Trophoblast cell (in vitro differentiated cells and primary cell): ENCODE measurements at regions not wholly inside any gene's neighbourhood (a gene's known extent, or its start where the extent isn't known, plus 50 kb on each side); places are given as distances from the start of the nearest gene placed in this dataset.

Experiments used
- DNase-seq, 2 donors: peaks; one replicate each; pipeline ENCODE4 v3.0.0-alpha.2; 2016
- H2AFZ ChIP-seq: 2 replicates; pipeline ENCODE4 v1.6.1; 2013; ENCODE audit warnings: low read length, moderate library complexity, mild to moderate bottlenecking; ENCODE audit not compliant: insufficient read depth, poor library complexity
- H2AK5ac ChIP-seq: 2 replicates; pipeline ENCODE4 v1.6.1; 2013; ENCODE audit warnings: mild to moderate bottlenecking, low read length
- H2BK120ac ChIP-seq: 2 replicates; pipeline ENCODE4 v1.6.1; 2013; ENCODE audit warnings: low read length, mild to moderate bottlenecking, moderate library complexity; ENCODE audit not compliant: insufficient read depth, poor library complexity
- H2BK12ac ChIP-seq: 2 replicates; pipeline ENCODE4 v1.6.1; 2013; ENCODE audit warnings: mild to moderate bottlenecking, low read length, moderate library complexity
- H2BK5ac ChIP-seq: 2 replicates; pipeline ENCODE4 v1.6.1; 2013; ENCODE audit warnings: low read length, low read depth, moderate library complexity, mild to moderate bottlenecking; ENCODE audit not compliant: poor library complexity
- H3K14ac ChIP-seq: 2 replicates; pipeline ENCODE4 v1.6.1; 2013; ENCODE audit warnings: mild to moderate bottlenecking, low read length
- H3K18ac ChIP-seq: 2 replicates; pipeline ENCODE4 v1.6.1; 2013; ENCODE audit warnings: mild to moderate bottlenecking, low read length
- H3K23ac ChIP-seq: 2 replicates; pipeline ENCODE4 v1.6.1; 2013; ENCODE audit warnings: low read length
- H3K27ac ChIP-seq: 2 replicates; pipeline ENCODE4 v1.5.1; 2013; ENCODE audit warnings: low read depth, mild to moderate bottlenecking, inconsistent platforms, low read length, moderate library complexity
- H3K27me3 ChIP-seq: 2 replicates; pipeline ENCODE4 v1.6.1; 2013; ENCODE audit warnings: inconsistent platforms, mild to moderate bottlenecking, low read length, moderate library complexity; ENCODE audit not compliant: insufficient read depth
- H3K36me3 ChIP-seq, 2 experiments: 1 replicate in 1 of 2; 2 replicates in 1 of 2; pipeline ENCODE4 v1.6.1; 2013; ENCODE audit warnings: low read length in 2 of 2, mild to moderate bottlenecking in 2 of 2, moderate library complexity in 1 of 2; ENCODE audit not compliant: insufficient read depth in 2 of 2, control insufficient read depth in 1 of 2
- H3K4ac ChIP-seq: 2 replicates; pipeline ENCODE4 v1.6.1; 2013; ENCODE audit warnings: low read depth, mild to moderate bottlenecking, low read length, moderate library complexity
- H3K4me1 ChIP-seq, 2 experiments: 1 replicate in 1 of 2; 2 replicates in 1 of 2; pipeline ENCODE4 v1.6.1; 2013; ENCODE audit warnings: low read length in 2 of 2, mild to moderate bottlenecking in 2 of 2, moderate library complexity in 1 of 2; ENCODE audit not compliant: insufficient read depth in 2 of 2, control insufficient read depth in 1 of 2
- H3K4me2 ChIP-seq: 2 replicates; pipeline ENCODE4 v1.6.1; 2013; ENCODE audit warnings: inconsistent platforms, mild to moderate bottlenecking, low read length, moderate library complexity
- H3K4me3 ChIP-seq: 2 replicates; pipeline ENCODE4 v1.5.1; 2013; ENCODE audit warnings: mild to moderate bottlenecking, low read depth, low read length, inconsistent platforms
- H3K79me1 ChIP-seq: one replicate; pipeline ENCODE4 v1.6.1; 2013; ENCODE audit warnings: low read length
- H3K79me2 ChIP-seq: 2 replicates; pipeline ENCODE4 v1.6.1; 2013; ENCODE audit warnings: low read length, mild to moderate bottlenecking; ENCODE audit not compliant: control insufficient read depth, insufficient read depth, poor library complexity
- H3K9ac ChIP-seq: 2 replicates; pipeline ENCODE4 v1.6.1; 2013; ENCODE audit warnings: mild to moderate bottlenecking, low read length
- H3K9me3 ChIP-seq: 2 replicates; pipeline ENCODE4 v1.6.1; 2013; ENCODE audit warnings: low read depth, mild to moderate bottlenecking, control low read depth, inconsistent platforms, low read length; ENCODE audit not compliant: insufficient read depth
- H4K12ac ChIP-seq: 2 replicates; pipeline ENCODE4 v1.6.1; 2013; ENCODE audit warnings: low read depth, mild to moderate bottlenecking, low read length, moderate library complexity
- H4K8ac ChIP-seq: 2 replicates; pipeline ENCODE4 v1.6.1; 2013; ENCODE audit warnings: low read depth, mild to moderate bottlenecking, low read length, moderate library complexity
- H4K91ac ChIP-seq: one replicate; pipeline ENCODE4 v1.6.1; 2013; ENCODE audit warnings: low read depth, mild to moderate bottlenecking, low read length, moderate library complexity
- WGBS: extraction: QIAGEN DNeasy Blood & Tissue Kit; methylation state at CpG from one replicate; pipeline ENCODE4 v1.1.7; 2013; ENCODE audit warnings: missing lambda C conversion rate; ENCODE audit not compliant: insufficient read length, insufficient coverage; ENCODE audit errors: extremely low coverage; 5-methylcytosine and 5-hydroxymethylcytosine counted together

DNA sequence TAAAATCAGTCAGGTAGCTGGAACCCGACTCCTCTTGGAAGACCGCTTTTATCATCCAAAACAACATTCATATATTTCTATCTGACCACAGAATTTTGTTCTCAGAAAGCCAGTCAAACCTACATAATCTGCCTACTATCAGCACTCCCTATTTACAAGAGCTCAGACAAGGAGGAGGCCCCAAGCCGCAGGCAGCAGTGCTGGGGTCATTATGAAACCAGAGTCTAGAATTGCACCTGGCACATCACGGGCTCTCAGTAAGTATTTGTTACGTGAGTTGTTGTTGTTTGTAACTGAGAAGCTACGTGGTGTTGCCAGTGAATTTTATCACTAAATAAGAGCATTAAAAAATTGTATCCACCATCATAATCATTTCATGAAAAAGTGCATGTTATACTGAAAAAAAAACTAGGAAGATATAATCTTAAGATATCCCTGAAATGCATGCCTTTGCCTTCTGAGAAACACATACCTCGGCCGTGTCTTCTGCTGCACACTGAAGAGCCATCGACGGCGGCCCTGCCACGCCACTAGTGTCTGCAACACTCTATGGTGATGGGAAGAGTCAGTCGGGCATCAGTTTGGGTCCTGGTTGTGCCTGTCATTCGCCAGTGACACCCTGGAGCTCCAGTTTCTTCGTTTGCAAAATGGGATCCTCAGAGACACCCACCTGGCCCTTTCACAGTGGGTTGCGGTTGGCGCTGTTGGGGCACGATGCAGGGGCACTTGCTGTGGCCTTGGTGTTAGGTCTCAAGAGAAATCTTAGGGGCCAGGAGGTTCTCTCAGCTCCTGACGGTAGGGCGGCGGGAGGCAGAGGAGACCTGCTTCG lies 505.9 kb downstream of the EIPR1 start:
- H2AK5ac ChIP-seq = no peak overlapping the region
- no peaks in the 10 kb centered on the region for H3K79me1 ChIP-seq
- H2BK12ac ChIP-seq = no peak overlapping the region
- no peak overlapping the region for H2BK120ac ChIP-seq
- no peak overlapping the region for H2BK5ac ChIP-seq
- H3K23ac ChIP-seq = no peak overlapping the region
- H3K36me3 ChIP-seq = no peaks in the 10 kb centered on the region
- no peak overlapping the region for H3K14ac ChIP-seq
- no peak overlapping the region for H3K4ac ChIP-seq
- H3K18ac ChIP-seq = no peak overlapping the region
- H3K4me2 ChIP-seq = no peak overlapping the region
- no peaks in the 10 kb centered on the region for H3K27me3 ChIP-seq
- H3K9me3 ChIP-seq = peaks cover 2% of the 10 kb centered on the region
- no peak overlapping the region for H3K27ac ChIP-seq
- H4K91ac ChIP-seq = no peak overlapping the region
- H2AFZ ChIP-seq = no peak overlapping the region
- no peaks in the 10 kb centered on the region for H3K4me1 ChIP-seq
- no peak overlapping the region for H4K8ac ChIP-seq
- no CpG with 5 or more reads among the region's 22 CpGs for WGBS
- H3K9ac ChIP-seq = no peak overlapping the region
- H3K4me3 ChIP-seq = no peak overlapping the region
- no peaks in the 10 kb centered on the region for H3K79me2 ChIP-seq
- H4K12ac ChIP-seq = no peak overlapping the region
- no peak for DNase-seq

DNA sequence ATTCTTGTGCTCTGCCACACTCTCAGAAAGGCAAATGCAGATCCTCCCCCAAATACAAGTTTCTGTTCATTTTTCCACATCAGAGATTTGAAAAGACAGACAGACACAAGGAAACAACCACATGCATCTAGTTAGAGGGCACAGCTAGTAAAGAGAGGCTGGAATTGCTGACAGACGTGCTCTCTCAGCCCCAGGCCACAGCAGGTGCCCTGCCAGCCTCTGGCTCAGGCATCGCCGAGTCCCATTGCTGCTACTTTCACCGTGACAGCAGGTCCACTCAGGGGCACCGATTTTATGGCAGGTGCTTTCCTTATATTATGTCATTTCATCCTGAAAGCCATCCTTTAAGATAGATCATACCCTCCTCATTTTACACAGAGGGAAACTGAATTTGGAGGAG lies 507.5 kb downstream of the EIPR1 start:
- no peak overlapping the region for H2BK12ac ChIP-seq
- no peak overlapping the region for H2AFZ ChIP-seq
- H2BK120ac ChIP-seq = no peak overlapping the region
- H4K12ac ChIP-seq = no peak overlapping the region
- no peaks in the 10 kb centered on the region for H3K79me1 ChIP-seq
- H3K36me3 ChIP-seq = no peaks in the 10 kb centered on the region
- H3K18ac ChIP-seq = no peak overlapping the region
- no peak overlapping the region for H4K8ac ChIP-seq
- WGBS = no CpG with 5 or more reads among the region's 5 CpGs
- H3K4me3 ChIP-seq = no peak overlapping the region
- no peak overlapping the region for H3K27ac ChIP-seq
- H3K23ac ChIP-seq = no peak overlapping the region
- H3K4me1 ChIP-seq = no peaks in the 10 kb centered on the region
- no peaks in the 10 kb centered on the region for H3K9me3 ChIP-seq
- H3K27me3 ChIP-seq = no peaks in the 10 kb centered on the region
- H2BK5ac ChIP-seq = no peak overlapping the region
- H3K14ac ChIP-seq = no peak overlapping the region
- H2AK5ac ChIP-seq = no peak overlapping the region
- DNase-seq = no peak
- no peaks in the 10 kb centered on the region for H3K79me2 ChIP-seq
- H3K9ac ChIP-seq = no peak overlapping the region
- no peak overlapping the region for H3K4ac ChIP-seq
- H3K4me2 ChIP-seq = no peak overlapping the region
- no peak overlapping the region for H4K91ac ChIP-seq

DNA sequence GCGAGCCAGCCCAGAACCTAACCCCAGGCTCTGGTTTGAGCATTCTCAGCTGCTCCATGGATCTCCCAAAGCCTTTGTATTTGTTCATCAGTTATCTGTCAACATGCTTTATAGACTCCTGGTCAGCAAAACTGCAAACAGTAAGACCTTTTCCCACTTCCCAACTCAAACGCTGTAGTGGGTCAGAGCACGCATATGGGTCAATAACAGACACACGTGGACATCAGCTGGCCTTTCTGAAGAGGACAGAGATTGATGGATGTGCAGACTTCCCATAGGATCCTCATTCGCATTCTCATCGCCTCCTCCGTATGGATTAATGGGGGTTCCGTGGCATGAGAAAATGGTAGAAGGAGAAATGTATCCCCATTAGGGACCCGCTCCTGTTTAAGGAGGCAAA lies 508.1 kb downstream of the EIPR1 start:
- DNase-seq = no peak
- Histone ChIP-seq H3K36me3 (no peaks in the 10 kb centered on the region), H3K23ac (no peak overlapping the region), H3K27me3 (no peaks in the 10 kb centered on the region), H3K9ac (no peak overlapping the region), H3K79me1 (no peaks in the 10 kb centered on the region), H2AK5ac (no peak overlapping the region), H4K91ac (no peak overlapping the region), H3K18ac (no peak overlapping the region), H2BK12ac (no peak overlapping the region), H2BK5ac (no peak overlapping the region), H3K27ac (no peak overlapping the region), H4K12ac (no peak overlapping the region), H3K14ac (no peak overlapping the region), H3K9me3 (peaks cover 1% of the 10 kb centered on the region), H3K4me3 (no peak overlapping the region), H2BK120ac (no peak overlapping the region), H4K8ac (no peak overlapping the region), H2AFZ (no peak overlapping the region), H3K79me2 (no peaks in the 10 kb centered on the region), H3K4me1 (no peaks in the 10 kb centered on the region), H3K4ac (no peak overlapping the region), H3K4me2 (no peak overlapping the region)
- no CpG with 5 or more reads among the region's 9 CpGs for WGBS

DNA sequence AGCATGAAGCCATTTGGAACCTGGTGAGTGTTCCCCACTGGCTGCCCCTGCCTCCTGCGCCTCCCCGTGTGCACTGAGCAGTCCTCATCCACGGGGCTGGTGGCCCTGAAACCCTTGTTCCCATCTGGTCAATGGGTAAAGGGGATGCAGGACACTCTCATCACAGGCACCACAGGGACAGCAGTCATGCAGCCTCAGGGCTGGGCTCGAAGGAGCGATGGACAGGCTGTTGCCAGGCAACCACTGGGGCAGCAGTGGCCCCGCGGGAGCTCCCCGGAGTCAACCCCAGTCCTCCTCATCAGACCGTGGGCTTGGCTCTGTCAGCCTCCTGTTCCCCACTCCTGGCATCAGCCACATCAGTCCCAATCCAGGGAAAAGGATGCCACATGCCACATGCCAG lies 509.5 kb downstream of the EIPR1 start:
- Histone ChIP-seq H3K18ac (no peak overlapping the region), H3K4ac (no peak overlapping the region), H3K9me3 (peaks cover 2% of the 10 kb centered on the region), H2BK120ac (no peak overlapping the region), H3K4me1 (no peaks in the 10 kb centered on the region), H2BK5ac (no peak overlapping the region), H3K27me3 (no peaks in the 10 kb centered on the region), H3K36me3 (no peaks in the 10 kb centered on the region), H3K79me1 (no peaks in the 10 kb centered on the region), H3K79me2 (no peaks in the 10 kb centered on the region), H3K23ac (no peak overlapping the region), H3K14ac (no peak overlapping the region), H2AK5ac (no peak overlapping the region), H4K91ac (no peak overlapping the region), H4K12ac (no peak overlapping the region), H2AFZ (no peak overlapping the region), H3K4me2 (no peak overlapping the region), H3K4me3 (no peak overlapping the region), H3K27ac (no peak overlapping the region), H4K8ac (no peak overlapping the region), H2BK12ac (no peak overlapping the region), H3K9ac (no peak overlapping the region)
- DNase-seq = no peak
- no CpG with 5 or more reads among the region's 9 CpGs for WGBS
